Uterus (tissue), 3 donors: ENCODE measurements at regions not wholly inside any gene's neighbourhood (a gene's known extent, or its start where the extent isn't known, plus 50 kb on each side); places are given as distances from the start of the nearest gene placed in this dataset.

Source experiments
- DNase-seq, 2 donors: peaks; one replicate each; pipeline ENCODE4 v3.0.0-alpha.2; 2019 to 2020
- H3K27ac ChIP-seq, 2 donors: fragments of 200-600 bp; sonication (generic); 1 replicate in 1 of 2; 2 replicates in 1 of 2; pipeline ENCODE4 v1.5.1; 2016 to 2018
- H3K27me3 ChIP-seq, 2 donors: fragments of 200-600 bp; sonication (generic); one replicate each; pipeline ENCODE4 v1.5.1; 2018 to 2019; ENCODE audit warnings: control low read depth in 1 of 2
- H3K36me3 ChIP-seq, 2 donors: fragments of 200-600 bp; sonication (generic); one replicate each; pipeline ENCODE4 v1.5.1; 2019; ENCODE audit warnings: control low read depth in 1 of 2
- H3K4me1 ChIP-seq, 2 donors: fragments of 200-600 bp; sonication (generic); one replicate each; pipeline ENCODE4 v1.5.1; 2018 to 2019; ENCODE audit warnings: control low read depth in 1 of 2
- H3K4me3 ChIP-seq, 2 donors: fragments of 200-600 bp; sonication (generic); 1 replicate in 1 of 2; 2 replicates in 1 of 2; pipeline ENCODE4 v1.5.1; 2018 to 2019; ENCODE audit warnings: mild to moderate bottlenecking in 1 of 2
- H3K9me3 ChIP-seq, 2 donors: fragments of 200-600 bp; sonication (generic); one replicate each; pipeline ENCODE4 v1.5.1; 2019; ENCODE audit warnings: control low read depth in 1 of 2
- CTCF ChIP-seq, 4 experiments: fragments of 200-600 bp in 2 of 4; fragments of 450-650 bp in 2 of 4; sonication (generic) in 2 of 4; IDR thresholded peaks; one replicate each; pipeline ENCODE4 v1.5.1; 2016 to 2019; ENCODE audit warnings: antibody characterized with exemption in 4 of 4, mild to moderate bottlenecking in 2 of 4, moderate library complexity in 1 of 4
- POLR2A ChIP-seq, 2 donors: fragments of 450-650 bp; IDR thresholded peaks; one replicate each; pipeline ENCODE4 v1.6.1; 2016; ENCODE audit warnings: antibody characterized with exemption in 2 of 2, mild to moderate bottlenecking in 1 of 2, moderate library complexity in 1 of 2
- intact Hi-C: fragments of 100-400 bp; cut with DNase I; formaldehyde crosslinking; loops from one replicate; pipeline ENCODE4 v1.15.1; 2023; ENCODE audit warnings: low total_unique reads
- donor health status: DM: yes; HTN: yes; CAD: no.

DNA sequence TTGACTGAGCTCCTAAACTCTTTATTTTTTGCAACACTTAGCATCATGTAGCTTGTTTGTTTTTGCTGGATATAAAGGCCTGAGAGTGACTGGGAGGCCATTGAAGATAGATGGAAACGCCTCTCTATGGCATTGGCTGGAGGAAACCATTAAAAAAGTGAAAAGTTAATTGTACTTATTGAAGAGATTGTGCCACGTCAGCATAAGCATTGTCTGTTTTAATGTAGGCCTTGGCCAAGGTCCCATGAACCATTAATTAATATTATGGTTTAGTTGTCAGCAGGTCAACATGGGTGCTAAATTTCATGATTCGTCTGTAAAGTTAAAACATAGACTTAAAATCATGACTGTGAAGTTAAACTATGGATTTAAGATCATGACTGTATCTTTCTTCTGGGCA is 178.6 kb downstream of the GATA3 start:
- Histone ChIP-seq H3K9me3 (no peaks in the 10 kb centered on the region), H3K36me3 (no peaks in the 10 kb centered on the region), H3K4me1 (no peaks in the 10 kb centered on the region), H3K4me3 (no peak overlapping the region), H3K27me3 (no peaks in the 10 kb centered on the region), H3K27ac (no peak overlapping the region)
- intact Hi-C loops = no loop called here
- TF ChIP-seq CTCF (IDR thresholded peaks at IDR 0.05) (no peak), POLR2A (IDR thresholded peaks at IDR 0.05) (no peak)
- no peak for DNase-seq

DNA sequence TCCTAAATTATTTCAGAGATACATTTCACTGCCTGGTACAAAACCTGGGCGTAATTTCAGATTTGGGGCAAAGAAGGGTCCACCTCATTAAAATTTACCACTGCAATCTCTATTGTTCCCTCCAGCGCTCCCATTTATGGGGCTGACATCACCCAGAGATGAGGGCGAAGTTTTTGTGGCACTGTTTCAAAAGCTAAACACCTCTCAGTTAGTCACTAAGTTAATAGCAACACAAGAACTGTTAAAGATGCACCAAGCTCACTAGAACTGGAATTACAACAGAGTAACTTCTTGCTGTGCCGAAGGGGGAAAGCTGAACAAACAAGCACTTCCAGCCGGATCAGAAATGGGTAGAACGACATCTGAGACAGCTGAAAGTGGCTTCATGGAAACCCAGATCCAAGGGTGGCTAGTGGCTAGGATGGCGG is 179.4 kb downstream of the GATA3 start:
- no peak for DNase-seq
- no peaks in the 10 kb centered on the region for H3K4me1 ChIP-seq
- intact Hi-C loops = no loop called here
- no peak overlapping the region for H3K27ac ChIP-seq
- H3K36me3 ChIP-seq = no peaks in the 10 kb centered on the region
- no peaks in the 10 kb centered on the region for H3K27me3 ChIP-seq
- no peak for TF ChIP-seq CTCF (IDR thresholded peaks at IDR 0.05)
- no peak for TF ChIP-seq POLR2A (IDR thresholded peaks at IDR 0.05)
- H3K4me3 ChIP-seq = no peak overlapping the region
- H3K9me3 ChIP-seq = no peaks in the 10 kb centered on the region

- Histone ChIP-seq H3K36me3 (no peaks in the 10 kb centered on the region), H3K27ac (no peak overlapping the region), H3K27me3 (no peaks in the 10 kb centered on the region), H3K4me1 (no peaks in the 10 kb centered on the region), H3K9me3 (no peaks in the 10 kb centered on the region), H3K4me3 (no peak overlapping the region)
- DNase-seq = no peak
- no peak for TF ChIP-seq CTCF (IDR thresholded peaks at IDR 0.05)
- no peak for TF ChIP-seq POLR2A (IDR thresholded peaks at IDR 0.05)
- intact Hi-C loops = no loop called here
Measured at GRCh38 chr10:8235253-8236027, 181.0 kb downstream of the GATA3 start.

DNA sequence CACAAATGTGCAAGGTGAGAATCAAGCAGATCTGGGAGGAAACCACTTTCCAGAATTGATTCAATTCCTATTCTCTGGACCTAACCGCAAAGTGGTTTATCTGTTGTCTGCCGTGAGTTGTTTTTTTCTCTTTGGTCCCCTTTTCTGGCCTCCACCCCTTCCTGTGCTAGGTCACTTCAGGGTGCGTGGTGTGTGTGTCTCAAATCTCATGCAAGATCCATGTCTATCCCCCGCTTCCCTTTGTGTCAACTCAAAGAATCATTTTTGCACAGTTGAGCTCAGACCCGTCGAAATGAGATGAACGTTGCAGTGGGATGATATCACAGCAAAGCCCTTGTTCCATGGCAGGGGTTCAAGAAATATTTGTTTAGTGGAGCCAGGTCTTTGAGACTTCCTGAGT is 184.5 kb downstream of the GATA3 start:
- Histone ChIP-seq H3K36me3 (no peaks in the 10 kb centered on the region), H3K27ac (no peak overlapping the region), H3K9me3 (no peaks in the 10 kb centered on the region), H3K4me3 (no peak overlapping the region), H3K27me3 (no peaks in the 10 kb centered on the region), H3K4me1 (no peaks in the 10 kb centered on the region)
- no peak for DNase-seq
- TF ChIP-seq CTCF (IDR thresholded peaks at IDR 0.05) (no peak), POLR2A (IDR thresholded peaks at IDR 0.05) (no peak)
- intact Hi-C loops = no loop called here

DNA sequence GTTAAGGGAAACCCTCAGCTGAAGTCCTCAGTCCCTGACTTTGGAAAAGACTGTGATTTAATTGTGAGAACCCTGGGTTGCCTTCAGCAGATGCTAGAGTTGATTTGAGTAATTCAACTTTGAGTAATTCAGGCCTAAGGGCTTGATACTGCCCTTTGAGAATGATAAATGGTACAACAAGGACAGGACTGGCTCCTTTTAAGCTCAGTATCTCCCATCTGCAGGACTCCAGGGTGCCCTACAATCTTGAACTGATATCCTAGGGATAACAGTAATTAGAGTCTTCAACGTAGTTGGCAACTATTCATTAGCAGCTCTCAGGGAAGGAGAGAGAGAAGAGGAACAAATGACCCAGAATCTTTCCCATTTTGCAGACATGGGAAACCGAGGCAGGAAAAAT is 186.4 kb downstream of the GATA3 start:
- no peaks in the 10 kb centered on the region for H3K4me1 ChIP-seq
- H3K9me3 ChIP-seq = no peaks in the 10 kb centered on the region
- DNase-seq = no peak
- intact Hi-C loops = no loop called here
- no peaks in the 10 kb centered on the region for H3K27me3 ChIP-seq
- H3K4me3 ChIP-seq = no peak overlapping the region
- H3K36me3 ChIP-seq = no peaks in the 10 kb centered on the region
- no peak overlapping the region for H3K27ac ChIP-seq
- no peak for TF ChIP-seq POLR2A (IDR thresholded peaks at IDR 0.05)
- no peak for TF ChIP-seq CTCF (IDR thresholded peaks at IDR 0.05)
